KMS-11 (cell line): ENCODE measurements at regions not wholly inside any gene's neighbourhood (a gene's known extent, or its start where the extent isn't known, plus 50 kb on each side); places are given as distances from the start of the nearest gene placed in this dataset.

Experiments used
- H2AFZ ChIP-seq: fragments of 200-600 bp; sonication (generic); 2 replicates; pipeline ENCODE4 v1.6.1; 2016; ENCODE audit warnings: antibody characterized with exemption, mixed run types, low read depth
- H3K27ac ChIP-seq: fragments of 200-600 bp; sonication (generic); 2 replicates; pipeline ENCODE4 v1.6.1; 2016; ENCODE audit warnings: mild to moderate bottlenecking, mixed run types
- H3K27me3 ChIP-seq: fragments of 200-600 bp; sonication (generic); 2 replicates; pipeline ENCODE4 v1.6.1; 2017; ENCODE audit warnings: mild to moderate bottlenecking, low read depth, mixed run types, moderate library complexity; ENCODE audit not compliant: insufficient read depth
- H3K36me3 ChIP-seq: fragments of 200-600 bp; sonication (generic); 2 replicates; pipeline ENCODE4 v1.6.1; 2017; ENCODE audit warnings: mild to moderate bottlenecking, mixed run types; ENCODE audit not compliant: insufficient read depth
- H3K4me1 ChIP-seq: fragments of 200-600 bp; sonication (generic); 2 replicates; pipeline ENCODE4 v1.6.1; 2016; ENCODE audit warnings: mild to moderate bottlenecking, low read depth, mixed run types; ENCODE audit not compliant: poor library complexity, severe bottlenecking
- H3K4me2 ChIP-seq: fragments of 200-600 bp; sonication (generic); 2 replicates; pipeline ENCODE4 v1.7.0; 2016; ENCODE audit warnings: mild to moderate bottlenecking, mixed run types
- H3K4me3 ChIP-seq: fragments of 200-600 bp; sonication (generic); IDR thresholded peaks from 2 replicates; pipeline ENCODE4 v1.6.1; 2017; ENCODE audit warnings: low read depth, low read length, mixed read lengths; ENCODE audit not compliant: insufficient read depth
- H3K79me2 ChIP-seq: fragments of 200-600 bp; sonication (generic); 2 replicates; pipeline ENCODE4 v1.6.1; 2016; ENCODE audit warnings: low read depth, mixed run types; ENCODE audit not compliant: insufficient read depth
- H3K9ac ChIP-seq: fragments of 200-600 bp; sonication (generic); 2 replicates; pipeline ENCODE4 v1.6.1; 2016; ENCODE audit warnings: mild to moderate bottlenecking, mixed run types
- H4K20me1 ChIP-seq: fragments of 200-600 bp; sonication (generic); 2 replicates; pipeline ENCODE4 v1.6.1; 2016; ENCODE audit warnings: mild to moderate bottlenecking, mixed run types; ENCODE audit not compliant: insufficient read depth
- TF ChIP-seq, protein P1 (sequence below): fragments of 200-600 bp; sonication (generic); conservative IDR thresholded peaks from 2 replicates; pipeline ENCODE4 v1.6.1; 2017; ENCODE audit warnings: low read depth, mild to moderate bottlenecking, antibody characterized with exemption, low read length, moderate library complexity, mixed read lengths

DNA sequence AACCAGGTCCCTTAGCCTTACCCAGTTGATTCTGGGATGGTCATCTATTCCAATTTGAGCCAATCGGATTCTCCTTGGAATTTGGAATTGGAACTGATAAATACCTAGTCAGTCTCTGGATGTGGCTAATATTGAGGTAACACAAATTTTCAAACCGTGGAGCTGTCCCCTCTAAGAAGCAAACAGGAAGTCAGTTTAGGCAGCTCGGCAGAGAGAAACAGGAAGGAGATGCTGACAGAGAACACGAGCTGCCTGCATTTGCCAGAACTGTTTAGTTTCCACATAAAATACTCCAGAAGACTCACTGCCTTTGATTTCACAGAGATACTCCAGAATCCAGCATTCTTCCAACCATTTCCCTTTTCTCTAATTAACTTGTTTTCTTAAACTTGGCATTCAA is 1024.9 kb downstream of the BCL11A start:
- Histone ChIP-seq H3K27me3 (no peaks in the 10 kb centered on the region), H3K4me3 (no peak overlapping the region), H4K20me1 (no peaks in the 10 kb centered on the region), H3K79me2 (no peaks in the 10 kb centered on the region), H3K4me1 (no peaks in the 10 kb centered on the region), H3K27ac (no peak overlapping the region), H3K9ac (no peak overlapping the region), H2AFZ (no peak overlapping the region), H3K4me2 (no peak overlapping the region), H3K36me3 (no peaks in the 10 kb centered on the region)
- TF ChIP-seq, protein P1, sequence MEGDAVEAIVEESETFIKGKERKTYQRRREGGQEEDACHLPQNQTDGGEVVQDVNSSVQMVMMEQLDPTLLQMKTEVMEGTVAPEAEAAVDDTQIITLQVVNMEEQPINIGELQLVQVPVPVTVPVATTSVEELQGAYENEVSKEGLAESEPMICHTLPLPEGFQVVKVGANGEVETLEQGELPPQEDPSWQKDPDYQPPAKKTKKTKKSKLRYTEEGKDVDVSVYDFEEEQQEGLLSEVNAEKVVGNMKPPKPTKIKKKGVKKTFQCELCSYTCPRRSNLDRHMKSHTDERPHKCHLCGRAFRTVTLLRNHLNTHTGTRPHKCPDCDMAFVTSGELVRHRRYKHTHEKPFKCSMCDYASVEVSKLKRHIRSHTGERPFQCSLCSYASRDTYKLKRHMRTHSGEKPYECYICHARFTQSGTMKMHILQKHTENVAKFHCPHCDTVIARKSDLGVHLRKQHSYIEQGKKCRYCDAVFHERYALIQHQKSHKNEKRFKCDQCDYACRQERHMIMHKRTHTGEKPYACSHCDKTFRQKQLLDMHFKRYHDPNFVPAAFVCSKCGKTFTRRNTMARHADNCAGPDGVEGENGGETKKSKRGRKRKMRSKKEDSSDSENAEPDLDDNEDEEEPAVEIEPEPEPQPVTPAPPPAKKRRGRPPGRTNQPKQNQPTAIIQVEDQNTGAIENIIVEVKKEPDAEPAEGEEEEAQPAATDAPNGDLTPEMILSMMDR: no peak

DNA sequence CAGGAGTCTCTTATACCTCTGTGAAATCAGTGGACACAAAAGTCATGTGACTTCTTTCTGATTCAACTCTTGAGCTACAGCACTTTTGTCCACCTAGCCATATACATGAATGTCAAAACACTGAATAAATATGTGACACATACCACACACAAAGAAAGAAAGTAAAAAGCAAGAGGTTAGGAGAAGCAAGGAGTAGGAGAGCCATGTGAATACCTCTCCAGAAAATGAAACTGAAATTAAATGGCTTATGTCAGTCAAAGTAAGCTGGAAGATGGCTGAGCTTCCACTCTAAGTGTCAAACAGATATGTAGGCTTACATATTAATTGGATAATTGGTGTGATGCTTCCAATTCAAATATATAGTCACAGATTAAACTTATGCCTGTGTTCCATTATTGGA is 1050.5 kb downstream of the BCL11A start:
- TF ChIP-seq, protein P1: no peak
- Histone ChIP-seq H3K4me3 (no peak overlapping the region), H3K9ac (no peak overlapping the region), H2AFZ (peak overlapping the region; percentile 24; the same call in 1 of the 2 replicates), H3K4me2 (0 out of 2 replicates have a peak overlapping the region, but pooled peaks have one; percentile 0), H3K4me1 (no peaks in the 10 kb centered on the region), H3K27me3 (no peaks in the 10 kb centered on the region), H3K79me2 (no peaks in the 10 kb centered on the region), H4K20me1 (no peaks in the 10 kb centered on the region), H3K36me3 (no peaks in the 10 kb centered on the region), H3K27ac (no peak overlapping the region)

DNA sequence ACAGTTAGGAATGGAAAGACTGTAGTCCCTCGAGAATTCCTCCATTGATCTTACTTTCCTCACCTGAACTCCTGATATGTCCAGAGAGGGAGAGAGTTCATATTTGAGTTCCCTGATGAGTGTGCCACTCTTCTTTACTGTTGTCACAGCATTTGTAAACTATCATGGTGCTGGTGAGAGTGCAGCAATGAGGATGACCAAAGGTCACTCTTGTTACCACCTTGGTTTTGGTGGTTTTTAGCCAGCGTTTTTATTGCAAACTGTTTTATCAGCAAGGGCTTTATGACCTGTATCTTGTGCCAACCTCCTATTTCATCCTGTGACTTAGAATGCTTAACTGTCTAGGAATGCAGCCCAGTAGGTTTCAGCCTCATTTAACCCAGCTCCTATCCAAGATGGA is 1062.5 kb downstream of the BCL11A start:
- Histone ChIP-seq H4K20me1 (no peaks in the 10 kb centered on the region), H3K9ac (no peak overlapping the region), H3K27me3 (no peaks in the 10 kb centered on the region), H3K4me3 (no peak overlapping the region), H3K36me3 (no peaks in the 10 kb centered on the region), H3K4me1 (peaks cover 18% of the 10 kb centered on the region), H3K27ac (no peak overlapping the region), H2AFZ (no peak overlapping the region), H3K79me2 (no peaks in the 10 kb centered on the region), H3K4me2 (no peak overlapping the region)
- TF ChIP-seq, protein P1: no peak

DNA sequence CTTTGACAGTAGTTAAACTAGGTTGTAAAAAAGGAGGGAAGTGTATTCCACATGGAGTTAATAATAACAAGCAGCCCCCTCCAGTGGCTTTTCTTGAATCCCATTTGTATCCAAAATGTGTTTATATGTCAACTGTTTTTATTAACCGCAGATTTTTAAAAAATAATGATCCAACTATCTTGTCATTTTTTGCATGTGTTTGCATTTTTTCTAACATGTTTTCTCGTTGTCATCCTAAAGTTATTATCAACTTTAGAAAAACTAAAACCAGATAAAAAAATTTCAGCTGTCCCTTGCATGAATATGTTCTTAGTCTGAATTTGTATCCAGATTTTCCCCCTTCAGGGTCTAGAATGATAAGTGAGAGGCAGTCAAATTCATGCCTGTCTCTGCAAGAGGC is 1063.3 kb downstream of the BCL11A start:
- no peak overlapping the region for H2AFZ ChIP-seq
- H3K4me1 ChIP-seq: peaks cover 26% of the 10 kb centered on the region
- no peaks in the 10 kb centered on the region for H3K36me3 ChIP-seq
- no peak overlapping the region for H3K27ac ChIP-seq
- no peak overlapping the region for H3K4me3 ChIP-seq
- TF ChIP-seq, protein P1: no peak
- no peaks in the 10 kb centered on the region for H4K20me1 ChIP-seq
- H3K4me2 ChIP-seq: no peak overlapping the region
- no peaks in the 10 kb centered on the region for H3K27me3 ChIP-seq
- no peaks in the 10 kb centered on the region for H3K79me2 ChIP-seq
- H3K9ac ChIP-seq: no peak overlapping the region
